ENCODE measurements at regions not wholly inside any gene's neighbourhood (a gene's known extent, or its start where the extent isn't known, plus 50 kb on each side); places are given as distances from the start of the nearest gene placed in this dataset.

- TF ChIP-seq POLR2A (IDR thresholded peaks at IDR 0.05; ENCODE audit: low read depth, low read length) = no peak
- TF ChIP-seq POLR2AphosphoS5 (IDR thresholded peaks at IDR 0.05; ENCODE audit: low read depth, low read length) = no peak
- DNase-seq (ENCODE audit: insufficient read length, low spot score) (no peak), FAIRE-seq (no peak)
These were observed 51.7 kb upstream of the RTL1 start for GRCh38 chr14:100955201-100955600.

DNA sequence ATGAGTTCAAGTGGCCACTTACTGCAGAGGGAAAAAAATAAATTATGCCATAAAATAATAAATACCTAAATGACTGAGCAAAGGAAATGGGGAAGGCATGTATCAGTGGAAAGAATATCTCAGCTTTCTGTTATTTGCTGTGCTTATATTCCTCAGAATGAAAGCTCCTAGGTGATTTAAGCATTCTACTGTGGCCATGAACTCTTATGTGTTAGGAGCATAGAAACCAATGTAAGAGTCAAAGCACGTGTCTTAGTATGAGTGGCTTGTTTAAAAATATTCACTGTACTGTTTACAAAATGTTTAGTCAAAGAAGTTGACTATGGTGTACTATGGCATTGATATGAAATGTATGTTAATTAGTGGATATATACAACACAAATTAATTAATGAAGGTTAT lies 59.0 kb upstream of the RTL1 start:
- no peak for TF ChIP-seq PAX5 (IDR thresholded peaks at IDR 0.05; ENCODE audit: insufficient read depth, low read length, severe bottlenecking)
- no peak for TF ChIP-seq POU2F2 (IDR thresholded peaks at IDR 0.05; ENCODE audit: low read depth, low read length)
- TF ChIP-seq POLR2A (IDR thresholded peaks at IDR 0.05; ENCODE audit: low read depth, low read length) = no peak
- no peak for TF ChIP-seq SPI1 (IDR thresholded peaks at IDR 0.05; ENCODE audit: low read depth, low read length)
- TF ChIP-seq POLR2AphosphoS5 (IDR thresholded peaks at IDR 0.05; ENCODE audit: low read depth, low read length) = no peak
- no peak for TF ChIP-seq TAF1 (IDR thresholded peaks at IDR 0.05; ENCODE audit: low read depth, low read length)
- DNase-seq (ENCODE audit: insufficient read length, low spot score) (no peak), FAIRE-seq (no peak)

DNA sequence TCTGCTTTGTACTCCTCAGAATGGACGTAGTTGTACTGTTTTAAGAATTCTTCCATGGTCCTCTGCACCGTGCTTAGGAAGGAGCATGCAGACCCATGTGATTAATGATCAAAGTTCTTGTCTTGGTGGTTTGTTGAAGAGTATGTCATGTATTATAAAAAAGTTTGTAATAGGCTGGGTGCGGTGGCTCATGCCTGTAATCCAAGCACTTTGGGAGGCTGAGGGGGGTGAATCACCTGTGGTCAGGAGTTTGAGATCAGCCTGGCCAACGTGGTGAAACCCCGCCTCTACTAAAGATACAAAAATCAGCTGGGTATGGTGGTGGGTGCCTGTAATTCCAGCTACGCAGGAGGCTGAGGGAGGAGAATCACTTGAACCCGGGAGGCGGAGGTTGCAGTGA lies 61.8 kb upstream of the RTL1 start:
- no peak for FAIRE-seq
- no peak for DNase-seq (ENCODE audit: insufficient read length, low spot score)
- TF ChIP-seq POU2F2 (IDR thresholded peaks at IDR 0.05; ENCODE audit: low read depth, low read length) (no peak), POLR2AphosphoS5 (IDR thresholded peaks at IDR 0.05; ENCODE audit: low read depth, low read length) (no peak), TAF1 (IDR thresholded peaks at IDR 0.05; ENCODE audit: low read depth, low read length) (no peak), POLR2A (IDR thresholded peaks at IDR 0.05; ENCODE audit: low read depth, low read length) (no peak), SPI1 (IDR thresholded peaks at IDR 0.05; ENCODE audit: low read depth, low read length) (no peak), PAX5 (IDR thresholded peaks at IDR 0.05; ENCODE audit: insufficient read depth, low read length, severe bottlenecking) (no peak)

DNA sequence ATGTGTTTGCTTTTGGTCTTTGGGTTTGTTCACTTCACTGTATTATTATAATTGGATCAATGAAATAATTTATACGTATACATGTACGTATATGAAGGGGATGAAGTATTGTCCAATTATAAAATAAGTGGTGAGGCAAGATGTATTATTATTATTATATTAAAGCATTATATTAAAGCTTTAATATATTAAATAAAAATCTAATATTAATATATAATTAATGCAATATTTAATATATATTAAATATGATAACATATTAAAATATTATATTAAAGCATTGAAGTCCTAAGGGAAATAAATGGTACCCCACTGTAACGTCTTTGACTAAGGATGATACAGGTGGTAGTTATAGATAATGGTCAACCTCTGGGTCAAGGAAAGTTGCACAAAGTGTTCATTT lies 63.7 kb upstream of the RTL1 start:
- TF ChIP-seq POLR2AphosphoS5 (IDR thresholded peaks at IDR 0.05; ENCODE audit: low read depth, low read length) (no peak), PAX5 (IDR thresholded peaks at IDR 0.05; ENCODE audit: insufficient read depth, low read length, severe bottlenecking) (no peak), POU2F2 (IDR thresholded peaks at IDR 0.05; ENCODE audit: low read depth, low read length) (no peak), TAF1 (IDR thresholded peaks at IDR 0.05; ENCODE audit: low read depth, low read length) (no peak), SPI1 (IDR thresholded peaks at IDR 0.05; ENCODE audit: low read depth, low read length) (no peak), POLR2A (IDR thresholded peaks at IDR 0.05; ENCODE audit: low read depth, low read length) (no peak)
- DNase-seq (ENCODE audit: insufficient read length, low spot score) = no peak
- no peak for FAIRE-seq

DNA sequence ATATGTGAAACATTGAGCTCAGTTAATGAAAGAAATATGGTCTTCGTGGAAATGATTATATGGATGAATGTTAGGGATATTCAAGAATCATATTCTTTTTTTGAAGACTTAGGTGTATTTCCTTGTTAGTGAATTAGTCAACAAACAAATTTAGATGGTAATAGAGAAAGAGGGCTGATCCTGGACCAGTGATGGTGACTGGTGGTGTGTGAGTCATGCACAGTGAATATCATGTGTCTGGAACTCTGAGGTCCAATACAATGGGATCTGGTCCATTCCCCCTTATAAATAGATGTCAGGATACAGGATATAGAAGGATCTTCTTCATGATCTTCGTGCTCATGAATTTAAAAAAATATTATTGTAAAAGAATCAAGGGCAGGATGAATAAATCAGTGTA lies 64.4 kb upstream of the RTL1 start:
- DNase-seq (ENCODE audit: insufficient read length, low spot score) (no peak), FAIRE-seq (no peak)
- no peak for TF ChIP-seq PAX5 (IDR thresholded peaks at IDR 0.05; ENCODE audit: insufficient read depth, low read length, severe bottlenecking)
- no peak for TF ChIP-seq TAF1 (IDR thresholded peaks at IDR 0.05; ENCODE audit: low read depth, low read length)
- no peak for TF ChIP-seq POLR2AphosphoS5 (IDR thresholded peaks at IDR 0.05; ENCODE audit: low read depth, low read length)
- no peak for TF ChIP-seq SPI1 (IDR thresholded peaks at IDR 0.05; ENCODE audit: low read depth, low read length)
- no peak for TF ChIP-seq POU2F2 (IDR thresholded peaks at IDR 0.05; ENCODE audit: low read depth, low read length)
- no peak for TF ChIP-seq POLR2A (IDR thresholded peaks at IDR 0.05; ENCODE audit: low read depth, low read length)

DNA sequence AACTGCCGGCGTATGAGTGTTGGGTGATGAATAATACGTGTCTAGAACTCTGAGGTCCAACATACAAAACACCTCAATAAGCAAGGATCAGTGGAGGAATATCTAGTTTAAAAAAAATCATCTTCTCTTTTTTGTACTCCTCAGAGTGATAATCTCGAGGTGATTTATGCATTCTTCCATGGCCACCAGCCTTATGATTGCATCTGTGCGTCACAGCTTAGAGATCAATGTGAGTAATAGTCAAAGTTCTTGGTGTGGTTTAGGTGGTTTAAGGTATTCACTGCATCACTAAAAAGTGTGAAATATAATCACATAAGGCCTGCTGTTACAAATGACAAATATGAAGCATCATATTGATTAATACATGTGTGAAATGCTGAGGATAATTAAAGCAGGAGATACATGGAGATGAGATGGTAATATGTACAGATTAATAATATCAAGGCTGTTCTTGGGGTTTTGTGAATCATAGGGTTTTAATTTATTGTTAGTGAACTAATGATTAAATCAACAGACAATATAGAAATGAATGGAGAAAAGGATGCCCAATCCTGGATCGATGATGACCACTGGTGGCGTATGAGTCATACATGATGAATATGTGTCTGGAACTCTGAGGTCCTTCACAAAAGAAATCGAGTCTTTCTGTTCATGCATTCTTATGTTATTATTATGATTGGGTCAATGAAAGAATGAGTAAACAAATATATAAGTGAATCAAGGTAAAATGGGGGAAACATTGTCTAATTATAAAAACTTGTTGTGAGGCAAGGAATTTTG lies 68.8 kb upstream of the RTL1 start:
- TF ChIP-seq POLR2A (IDR thresholded peaks at IDR 0.05; ENCODE audit: low read depth, low read length) (no peak), PAX5 (IDR thresholded peaks at IDR 0.05; ENCODE audit: insufficient read depth, low read length, severe bottlenecking) (no peak), SPI1 (IDR thresholded peaks at IDR 0.05; ENCODE audit: low read depth, low read length) (no peak), POLR2AphosphoS5 (IDR thresholded peaks at IDR 0.05; ENCODE audit: low read depth, low read length) (no peak), POU2F2 (IDR thresholded peaks at IDR 0.05; ENCODE audit: low read depth, low read length) (no peak), TAF1 (IDR thresholded peaks at IDR 0.05; ENCODE audit: low read depth, low read length) (no peak)
- DNase-seq (ENCODE audit: insufficient read length, low spot score) (no peak), FAIRE-seq (no peak)

DNA sequence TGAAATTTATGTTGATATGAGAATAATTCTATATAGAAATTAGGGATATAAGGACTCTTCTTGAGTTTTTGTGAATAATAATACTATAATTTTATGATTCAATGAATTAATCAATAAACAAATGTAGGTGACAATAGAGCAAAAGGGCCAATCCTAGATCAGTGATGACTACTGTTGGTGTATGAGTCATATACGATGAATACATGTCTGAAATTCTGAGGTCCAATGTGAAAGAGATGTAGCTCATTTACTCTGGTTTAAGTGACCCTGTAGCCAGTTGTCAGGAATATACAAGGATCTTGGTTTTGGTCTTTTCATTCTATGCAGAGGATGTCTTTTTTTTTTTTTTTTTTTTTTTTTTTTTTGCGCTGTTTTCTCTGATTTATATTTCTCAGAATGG lies 72.1 kb upstream of the RTL1 start:
- DNase-seq (ENCODE audit: insufficient read length, low spot score) (no peak), FAIRE-seq (no peak)
- TF ChIP-seq PAX5 (IDR thresholded peaks at IDR 0.05; ENCODE audit: insufficient read depth, low read length, severe bottlenecking) = no peak
- TF ChIP-seq POU2F2 (IDR thresholded peaks at IDR 0.05; ENCODE audit: low read depth, low read length) = no peak
- no peak for TF ChIP-seq SPI1 (IDR thresholded peaks at IDR 0.05; ENCODE audit: low read depth, low read length)
- no peak for TF ChIP-seq TAF1 (IDR thresholded peaks at IDR 0.05; ENCODE audit: low read depth, low read length)

DNA sequence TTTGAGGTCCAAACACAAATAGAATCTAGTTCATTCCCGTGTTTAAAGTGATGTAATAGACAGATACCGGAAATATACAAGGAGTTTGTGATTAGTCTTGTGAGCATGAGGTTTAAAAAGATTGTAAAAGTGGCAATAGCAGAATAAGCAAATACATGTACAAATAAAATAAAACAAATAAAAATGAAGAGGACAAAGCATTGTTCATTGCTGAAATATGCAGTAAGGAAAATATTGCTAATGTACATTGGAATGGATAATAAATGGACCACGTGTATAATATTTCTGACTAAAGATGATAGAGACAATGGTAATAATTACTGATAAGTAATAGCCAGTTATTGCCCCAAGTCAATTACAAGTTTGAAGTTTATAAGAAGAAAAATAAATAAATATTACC lies 75.6 kb upstream of the RTL1 start:
- TF ChIP-seq POLR2AphosphoS5 (IDR thresholded peaks at IDR 0.05; ENCODE audit: low read depth, low read length) = no peak
- TF ChIP-seq TAF1 (IDR thresholded peaks at IDR 0.05; ENCODE audit: low read depth, low read length) = no peak
- TF ChIP-seq SPI1 (IDR thresholded peaks at IDR 0.05; ENCODE audit: low read depth, low read length) = no peak
- TF ChIP-seq POLR2A (IDR thresholded peaks at IDR 0.05; ENCODE audit: low read depth, low read length) = no peak
- TF ChIP-seq POU2F2 (IDR thresholded peaks at IDR 0.05; ENCODE audit: low read depth, low read length) = no peak
- TF ChIP-seq PAX5 (IDR thresholded peaks at IDR 0.05; ENCODE audit: insufficient read depth, low read length, severe bottlenecking) = no peak
- FAIRE-seq = no peak
- no peak for DNase-seq (ENCODE audit: insufficient read length, low spot score)

GRCh38 chr14:100979780-100980179 lies 76.3 kb upstream of the RTL1 start:
- no peak for DNase-seq (ENCODE audit: insufficient read length, low spot score)
- FAIRE-seq = no peak
- TF ChIP-seq SPI1 (IDR thresholded peaks at IDR 0.05; ENCODE audit: low read depth, low read length) (no peak), POLR2AphosphoS5 (IDR thresholded peaks at IDR 0.05; ENCODE audit: low read depth, low read length) (no peak), POU2F2 (IDR thresholded peaks at IDR 0.05; ENCODE audit: low read depth, low read length) (no peak), TAF1 (IDR thresholded peaks at IDR 0.05; ENCODE audit: low read depth, low read length) (no peak), PAX5 (IDR thresholded peaks at IDR 0.05; ENCODE audit: insufficient read depth, low read length, severe bottlenecking) (no peak), POLR2A (IDR thresholded peaks at IDR 0.05; ENCODE audit: low read depth, low read length) (no peak)

DNA sequence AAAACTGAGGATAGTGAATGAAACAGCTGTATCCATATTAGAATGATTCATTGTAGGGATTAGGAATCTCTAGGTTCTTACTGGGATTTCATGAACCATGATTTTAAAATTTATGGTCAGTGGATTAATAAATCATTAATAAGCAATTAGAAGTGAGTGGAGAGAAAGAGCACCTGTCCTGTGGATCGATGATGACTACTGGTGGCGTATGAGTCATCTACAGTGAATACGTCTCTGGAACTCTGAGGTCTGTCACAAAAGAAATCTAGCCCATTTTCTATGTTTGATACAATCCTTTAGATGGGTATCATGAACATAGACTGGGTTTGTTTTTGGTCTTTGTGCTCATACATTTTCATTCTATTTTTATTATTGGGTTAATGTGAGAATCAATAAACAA lies 77.3 kb upstream of the RTL1 start:
- FAIRE-seq (no peak), DNase-seq (ENCODE audit: insufficient read length, low spot score) (no peak)
- TF ChIP-seq TAF1 (IDR thresholded peaks at IDR 0.05; ENCODE audit: low read depth, low read length) (no peak), PAX5 (IDR thresholded peaks at IDR 0.05; ENCODE audit: insufficient read depth, low read length, severe bottlenecking) (no peak), SPI1 (IDR thresholded peaks at IDR 0.05; ENCODE audit: low read depth, low read length) (no peak), POLR2AphosphoS5 (IDR thresholded peaks at IDR 0.05; ENCODE audit: low read depth, low read length) (no peak), POU2F2 (IDR thresholded peaks at IDR 0.05; ENCODE audit: low read depth, low read length) (no peak)
